H1 (cell line): ENCODE measurements at regions not wholly inside any gene's neighbourhood (a gene's known extent, or its start where the extent isn't known, plus 50 kb on each side); places are given as distances from the start of the nearest gene placed in this dataset.

Experiments
- CTCF ChIA-PET: fragments of 300-600 bp; sonication (Branson Sonifier 250); formaldehyde crosslinking; loops from one replicate; lab custom pipeline; 2021; ENCODE audit not compliant: partially characterized antibody; lab: Charles Lee
- POLR2A ChIA-PET: fragments of 300-600 bp; sonication (Branson Sonifier 250); formaldehyde crosslinking; loops from one replicate; lab custom pipeline; 2021; ENCODE audit warnings: inconsistent platforms; ENCODE audit not compliant: partially characterized antibody; lab: Charles Lee
- DNase-seq, 2 experiments: peaks; one replicate each; pipeline versions ENCODE4 v3.0.0 to v3.0.0-alpha.2; 2010 to 2022; ENCODE audit warnings: low spot score in 2 of 2, low read depth in 1 of 2, mixed read lengths in 1 of 2
- FAIRE-seq: peaks from 2 replicates; lab custom pipeline; 2011; peaks lifted over from hg19 to GRCh38; lab: Jason Lieb, UNC
- H2AFZ ChIP-seq: 2 replicates; pipeline ENCODE4 v1.8.1; 2012; ENCODE audit warnings: low read length, inconsistent platforms
- H2AK5ac ChIP-seq: 2 replicates; pipeline ENCODE4 v1.6.1; 2013; ENCODE audit warnings: low read depth, low read length
- H2BK120ac ChIP-seq: replicated peaks from 2 replicates; pipeline ENCODE3; 2013; ENCODE audit warnings: low read depth, low read length, inconsistent platforms
- H2BK12ac ChIP-seq: 2 replicates; pipeline ENCODE4 v1.6.1; 2013; ENCODE audit warnings: low read depth, low read length
- H2BK15ac ChIP-seq: 2 replicates; pipeline ENCODE4 v1.6.1; 2013; ENCODE audit warnings: low read length
- H2BK20ac ChIP-seq: 2 replicates; pipeline ENCODE4 v1.6.1; 2013; ENCODE audit warnings: low read length
- H2BK5ac ChIP-seq: 2 replicates; pipeline ENCODE4 v1.6.1; 2013; ENCODE audit warnings: low read depth, low read length
- H3K14ac ChIP-seq: 2 replicates; pipeline ENCODE4 v1.6.1; 2013; ENCODE audit warnings: inconsistent platforms; ENCODE audit not compliant: insufficient read length
- H3K18ac ChIP-seq: 2 replicates; pipeline ENCODE4 v1.6.1; 2013; ENCODE audit warnings: low read length; ENCODE audit errors: extremely low read depth
- H3K23ac ChIP-seq: 2 replicates; pipeline ENCODE4 v1.6.1; 2013; ENCODE audit warnings: inconsistent platforms; ENCODE audit not compliant: insufficient read length
- H3K23me2 ChIP-seq: 2 replicates; pipeline ENCODE4 v1.6.1; 2013; ENCODE audit warnings: low read depth, low read length
- H3K27ac ChIP-seq: 2 replicates; pipeline ENCODE4 v1.6.1; 2011; ENCODE audit warnings: low read depth, low read length, inconsistent platforms
- H3K27me3 ChIP-seq, 4 experiments: replicated peaks in 1 of 4; 1 replicate in 1 of 4; 2 replicates in 3 of 4; pipeline versions ENCODE4 v1.6.1 to v1.8.1; 2011 to 2013; ENCODE audit warnings: low read length in 3 of 4, mild to moderate bottlenecking in 3 of 4, inconsistent platforms in 2 of 4, mixed read lengths in 2 of 4, moderate library complexity in 1 of 4; ENCODE audit not compliant: control insufficient read depth in 3 of 4, insufficient read depth in 3 of 4; ENCODE audit errors: extremely low read depth in 1 of 4
- H3K36me3 ChIP-seq, 4 experiments: 2 replicates each; pipeline versions ENCODE4 v1.6.1 to v1.8.1; 2011 to 2013; ENCODE audit warnings: mild to moderate bottlenecking in 4 of 4, low read length in 3 of 4, moderate library complexity in 2 of 4, control low read depth in 1 of 4, inconsistent platforms in 1 of 4; ENCODE audit not compliant: insufficient read depth in 4 of 4, control insufficient read depth in 2 of 4
- H3K4ac ChIP-seq: replicated peaks from 2 replicates; pipeline ENCODE3; 2013; ENCODE audit warnings: low read length, low read depth, mixed read lengths, inconsistent platforms; ENCODE audit not compliant: insufficient read length
- H3K4me1 ChIP-seq, 4 experiments: replicated peaks in 1 of 4; 1 replicate in 1 of 4; 2 replicates in 3 of 4; pipeline versions ENCODE4 v1.6.1 to v1.8.1; 2011 to 2013; ENCODE audit warnings: low read length in 3 of 4, inconsistent platforms in 2 of 4, mixed read lengths in 1 of 4; ENCODE audit not compliant: insufficient read depth in 4 of 4, control insufficient read depth in 3 of 4
- H3K4me2 ChIP-seq, 2 experiments: 2 replicates each; pipeline versions ENCODE4 v1.6.1 to v1.8.1; 2011 to 2013; ENCODE audit warnings: low read depth in 2 of 2, low read length in 2 of 2, control low read depth in 1 of 2, inconsistent platforms in 1 of 2, mild to moderate bottlenecking in 1 of 2; ENCODE audit not compliant: insufficient read depth in 1 of 2
- H3K4me3 ChIP-seq, 4 experiments: fragments of 200-600, 300-600 bp in 1 of 4; sonication (generic), shearing (Covaris generic), sonication (Bioruptor Twin) in 1 of 4; 2 replicates each; pipeline versions ENCODE4 v1.5.1 to v1.8.1; 2011 to 2016; ENCODE audit warnings: low read length in 4 of 4, low read depth in 3 of 4, control low read depth in 2 of 4, inconsistent platforms in 2 of 4, mild to moderate bottlenecking in 2 of 4, mixed read lengths in 1 of 4, moderate library complexity in 1 of 4; ENCODE audit not compliant: insufficient read depth in 2 of 4; ENCODE audit errors: extremely low read depth in 1 of 4
- H3K56ac ChIP-seq: replicated peaks from 2 replicates; pipeline ENCODE3; 2013; ENCODE audit warnings: low read depth, mild to moderate bottlenecking, mixed read lengths, low read length, inconsistent platforms; ENCODE audit not compliant: insufficient read length
- H3K79me1 ChIP-seq: 2 replicates; pipeline ENCODE4 v1.6.1; 2013; ENCODE audit warnings: low read depth, low read length, control low read depth
- H3K79me2 ChIP-seq, 2 experiments: 2 replicates each; pipeline versions ENCODE4 v1.6.1 to v1.8.1; 2012 to 2013; ENCODE audit warnings: low read length in 2 of 2, mild to moderate bottlenecking in 2 of 2, inconsistent platforms in 1 of 2; ENCODE audit not compliant: insufficient read depth in 2 of 2, control insufficient read depth in 1 of 2
- H3K9ac ChIP-seq, 4 experiments: replicated peaks in 1 of 4; 1 replicate in 1 of 4; 2 replicates in 3 of 4; pipeline versions ENCODE4 v1.6.1 to v1.8.1; 2011 to 2013; ENCODE audit warnings: low read depth in 3 of 4, low read length in 3 of 4, control low read depth in 2 of 4, mild to moderate bottlenecking in 2 of 4, moderate library complexity in 2 of 4, inconsistent platforms in 1 of 4; ENCODE audit errors: extremely low read depth in 1 of 4
- H3K9me3 ChIP-seq, 2 experiments: 2 replicates each; pipeline versions ENCODE4 v1.6.1 to v1.8.1; 2012 to 2013; ENCODE audit warnings: mild to moderate bottlenecking in 2 of 2, moderate library complexity in 2 of 2, control low read depth in 1 of 2, inconsistent platforms in 1 of 2, low read depth in 1 of 2, low read length in 1 of 2, mixed read lengths in 1 of 2; ENCODE audit not compliant: insufficient read depth in 2 of 2
- H4K20me1 ChIP-seq, 2 experiments: replicated peaks in 1 of 2; 2 replicates each; pipeline versions ENCODE3 to v1.8.1; 2011 to 2013; ENCODE audit warnings: inconsistent platforms in 2 of 2, low read length in 2 of 2, mild to moderate bottlenecking in 1 of 2; ENCODE audit not compliant: insufficient read depth in 2 of 2, control insufficient read depth in 1 of 2
- H4K5ac ChIP-seq: 2 replicates; pipeline ENCODE4 v1.6.1; 2013; ENCODE audit warnings: low read length, low read depth, mixed read lengths, inconsistent platforms; ENCODE audit not compliant: insufficient read length
- H4K8ac ChIP-seq: 2 replicates; pipeline ENCODE4 v1.8.0; 2013; ENCODE audit warnings: mild to moderate bottlenecking, moderate library complexity, low read length, inconsistent platforms; ENCODE audit not compliant: insufficient read depth; ENCODE audit errors: extremely low read depth
- H4K91ac ChIP-seq: replicated peaks from 2 replicates; pipeline ENCODE3; 2013; ENCODE audit warnings: low read length, mixed read lengths, inconsistent platforms; ENCODE audit not compliant: insufficient read length
- CHD2 ChIP-seq: IDR thresholded peaks from 2 replicates; pipeline ENCODE4 v1.6.1; 2012; ENCODE audit warnings: low read length, improper control_type of control experiment
- GTF2F1 ChIP-seq: IDR thresholded peaks from 2 replicates; pipeline ENCODE4 v1.6.1; 2012; ENCODE audit warnings: low read depth, low read length, improper control_type of control experiment, borderline replicate concordance
- KDM5A ChIP-seq: fragments of 200-600 bp; IDR thresholded peaks from 2 replicates; pipeline ENCODE4 v1.7.1; 2012; ENCODE audit warnings: mild to moderate bottlenecking, low read length, inconsistent platforms, mixed read lengths
- PHF8 ChIP-seq: fragments of 200-600 bp; sonication (generic); conservative IDR thresholded peaks from 2 replicates; pipeline ENCODE4 v1.7.1; 2012; ENCODE audit warnings: low read depth, mild to moderate bottlenecking, inconsistent platforms, low read length, moderate library complexity
- SIN3A ChIP-seq, 2 experiments: IDR thresholded peaks in 1 of 2; conservative IDR thresholded peaks in 1 of 2; 2 replicates each; pipeline ENCODE4 v1.6.1; 2011 to 2012; ENCODE audit warnings: low read length in 2 of 2, improper control_type of control experiment in 1 of 2, low read depth in 1 of 2, mild to moderate bottlenecking in 1 of 2
- TCF12 ChIP-seq: IDR thresholded peaks from 2 replicates; pipeline ENCODE4 v1.6.1; 2011; ENCODE audit warnings: low read depth, mild to moderate bottlenecking, low read length
- WGBS, 2 experiments: shearing (Covaris generic) in 1 of 2; methylation state at CpG; one replicate each; pipeline versions ENCODE4 v1.1.6 to v1.1.7; 2013 to 2015; ENCODE audit warnings: low lambda C conversion rate in 2 of 2, mixed read lengths in 2 of 2, inconsistent platforms in 1 of 2, low coverage in 1 of 2, missing lambda C conversion rate in 1 of 2; ENCODE audit not compliant: insufficient replicate concordance in 2 of 2, insufficient coverage in 1 of 2, insufficient read length in 1 of 2; ENCODE audit errors: extremely low coverage in 1 of 2, missing lambda C conversion rate in 1 of 2; 5-methylcytosine and 5-hydroxymethylcytosine counted together

- Histone ChIP-seq H3K9me3 (no peaks in the 10 kb centered on the region), H3K27me3 (peaks cover 0 to 1% (median 0%) of the 10 kb centered on the region in 4 experiments; a peak in 1 of 7 replicates), H3K36me3 (no peaks in the 10 kb centered on the region), H4K20me1 (no peaks in the 10 kb centered on the region), H2BK12ac (no peak overlapping the region), H3K27ac (no peak overlapping the region), H3K23me2 (no peaks in the 10 kb centered on the region), H2AFZ (no peak overlapping the region), H2BK5ac (no peak overlapping the region), H3K56ac (no peak overlapping the region), H4K8ac (no peak overlapping the region), H2BK120ac (no peak overlapping the region), H4K91ac (no peak overlapping the region), H3K18ac (no peak overlapping the region), H3K14ac (no peak overlapping the region), H2BK15ac (no peak overlapping the region), H3K79me1 (no peaks in the 10 kb centered on the region), H4K5ac (no peak overlapping the region), H3K79me2 (no peaks in the 10 kb centered on the region), H2BK20ac (no peak overlapping the region), H3K4me1 (no peaks in the 10 kb centered on the region), H3K4ac (no peak overlapping the region), H3K4me3 (no peak overlapping the region), H3K9ac (no peak overlapping the region), H3K4me2 (no peak overlapping the region), H3K23ac (no peak overlapping the region), H2AK5ac (no peak overlapping the region)
- POLR2A ChIA-PET: no interaction called here
- no peak for FAIRE-seq
- whole genome bisulfite sequencing, 2 experiments: 95% methylated on average over 3 of the region's 3 CpGs; no CpG with 5 or more reads in 1 of the 2 experiments
- CTCF ChIA-PET: no interaction called here
- no peak for DNase-seq
- TF ChIP-seq SIN3A (conservative IDR thresholded peaks at IDR 0.05 in 1 of 2, IDR thresholded peaks at IDR 0.05 in 1 of 2; ENCODE audit: low read depth in 1 of 2, low read length in 2 of 2): no peak
- TF ChIP-seq CHD2: no peak
- TF ChIP-seq TCF12: no peak
- no peak for TF ChIP-seq PHF8
- TF ChIP-seq GTF2F1: no peak
- TF ChIP-seq KDM5A: no peak
Measured at GRCh38 chr7:17580141-17580540, 281.7 kb downstream of the AHR start.
